H1 (cell line): ENCODE measurements at regions not wholly inside any gene's neighbourhood (a gene's known extent, or its start where the extent isn't known, plus 50 kb on each side); places are given as distances from the start of the nearest gene placed in this dataset.

ENCODE experiments used
- CTCF ChIA-PET: fragments of 300-600 bp; sonication (Branson Sonifier 250); formaldehyde crosslinking; loops from one replicate; lab custom pipeline; 2021; ENCODE audit not compliant: partially characterized antibody; lab: Charles Lee
- POLR2A ChIA-PET: fragments of 300-600 bp; sonication (Branson Sonifier 250); formaldehyde crosslinking; loops from one replicate; lab custom pipeline; 2021; ENCODE audit warnings: inconsistent platforms; ENCODE audit not compliant: partially characterized antibody; lab: Charles Lee
- DNase-seq, 2 experiments: peaks; one replicate each; pipeline versions ENCODE4 v3.0.0 to v3.0.0-alpha.2; 2010 to 2022; ENCODE audit warnings: low spot score in 2 of 2, low read depth in 1 of 2, mixed read lengths in 1 of 2
- FAIRE-seq: peaks from 2 replicates; lab custom pipeline; 2011; peaks lifted over from hg19 to GRCh38; lab: Jason Lieb, UNC
- H2AFZ ChIP-seq: 2 replicates; pipeline ENCODE4 v1.8.1; 2012; ENCODE audit warnings: low read length, inconsistent platforms
- H2AK5ac ChIP-seq: 2 replicates; pipeline ENCODE4 v1.6.1; 2013; ENCODE audit warnings: low read depth, low read length
- H2BK120ac ChIP-seq: replicated peaks from 2 replicates; pipeline ENCODE3; 2013; ENCODE audit warnings: low read depth, low read length, inconsistent platforms
- H2BK12ac ChIP-seq: 2 replicates; pipeline ENCODE4 v1.6.1; 2013; ENCODE audit warnings: low read depth, low read length
- H2BK15ac ChIP-seq: 2 replicates; pipeline ENCODE4 v1.6.1; 2013; ENCODE audit warnings: low read length
- H2BK20ac ChIP-seq: 2 replicates; pipeline ENCODE4 v1.6.1; 2013; ENCODE audit warnings: low read length
- H2BK5ac ChIP-seq: 2 replicates; pipeline ENCODE4 v1.6.1; 2013; ENCODE audit warnings: low read depth, low read length
- H3K14ac ChIP-seq: 2 replicates; pipeline ENCODE4 v1.6.1; 2013; ENCODE audit warnings: inconsistent platforms; ENCODE audit not compliant: insufficient read length
- H3K18ac ChIP-seq: 2 replicates; pipeline ENCODE4 v1.6.1; 2013; ENCODE audit warnings: low read length; ENCODE audit errors: extremely low read depth
- H3K23ac ChIP-seq: 2 replicates; pipeline ENCODE4 v1.6.1; 2013; ENCODE audit warnings: inconsistent platforms; ENCODE audit not compliant: insufficient read length
- H3K23me2 ChIP-seq: 2 replicates; pipeline ENCODE4 v1.6.1; 2013; ENCODE audit warnings: low read depth, low read length
- H3K27ac ChIP-seq: 2 replicates; pipeline ENCODE4 v1.6.1; 2011; ENCODE audit warnings: low read depth, low read length, inconsistent platforms
- H3K27me3 ChIP-seq, 4 experiments: replicated peaks in 1 of 4; 1 replicate in 1 of 4; 2 replicates in 3 of 4; pipeline versions ENCODE4 v1.6.1 to v1.8.1; 2011 to 2013; ENCODE audit warnings: low read length in 3 of 4, mild to moderate bottlenecking in 3 of 4, inconsistent platforms in 2 of 4, mixed read lengths in 2 of 4, moderate library complexity in 1 of 4; ENCODE audit not compliant: control insufficient read depth in 3 of 4, insufficient read depth in 3 of 4; ENCODE audit errors: extremely low read depth in 1 of 4
- H3K36me3 ChIP-seq, 4 experiments: 2 replicates each; pipeline versions ENCODE4 v1.6.1 to v1.8.1; 2011 to 2013; ENCODE audit warnings: mild to moderate bottlenecking in 4 of 4, low read length in 3 of 4, moderate library complexity in 2 of 4, control low read depth in 1 of 4, inconsistent platforms in 1 of 4; ENCODE audit not compliant: insufficient read depth in 4 of 4, control insufficient read depth in 2 of 4
- H3K4ac ChIP-seq: replicated peaks from 2 replicates; pipeline ENCODE3; 2013; ENCODE audit warnings: low read length, low read depth, mixed read lengths, inconsistent platforms; ENCODE audit not compliant: insufficient read length
- H3K4me1 ChIP-seq, 4 experiments: replicated peaks in 1 of 4; 1 replicate in 1 of 4; 2 replicates in 3 of 4; pipeline versions ENCODE4 v1.6.1 to v1.8.1; 2011 to 2013; ENCODE audit warnings: low read length in 3 of 4, inconsistent platforms in 2 of 4, mixed read lengths in 1 of 4; ENCODE audit not compliant: insufficient read depth in 4 of 4, control insufficient read depth in 3 of 4
- H3K4me2 ChIP-seq, 2 experiments: 2 replicates each; pipeline versions ENCODE4 v1.6.1 to v1.8.1; 2011 to 2013; ENCODE audit warnings: low read depth in 2 of 2, low read length in 2 of 2, control low read depth in 1 of 2, inconsistent platforms in 1 of 2, mild to moderate bottlenecking in 1 of 2; ENCODE audit not compliant: insufficient read depth in 1 of 2
- H3K4me3 ChIP-seq, 4 experiments: fragments of 200-600, 300-600 bp in 1 of 4; sonication (generic), shearing (Covaris generic), sonication (Bioruptor Twin) in 1 of 4; 2 replicates each; pipeline versions ENCODE4 v1.5.1 to v1.8.1; 2011 to 2016; ENCODE audit warnings: low read length in 4 of 4, low read depth in 3 of 4, control low read depth in 2 of 4, inconsistent platforms in 2 of 4, mild to moderate bottlenecking in 2 of 4, mixed read lengths in 1 of 4, moderate library complexity in 1 of 4; ENCODE audit not compliant: insufficient read depth in 2 of 4; ENCODE audit errors: extremely low read depth in 1 of 4
- H3K56ac ChIP-seq: replicated peaks from 2 replicates; pipeline ENCODE3; 2013; ENCODE audit warnings: low read depth, mild to moderate bottlenecking, mixed read lengths, low read length, inconsistent platforms; ENCODE audit not compliant: insufficient read length
- H3K79me1 ChIP-seq: 2 replicates; pipeline ENCODE4 v1.6.1; 2013; ENCODE audit warnings: low read depth, low read length, control low read depth
- H3K79me2 ChIP-seq, 2 experiments: 2 replicates each; pipeline versions ENCODE4 v1.6.1 to v1.8.1; 2012 to 2013; ENCODE audit warnings: low read length in 2 of 2, mild to moderate bottlenecking in 2 of 2, inconsistent platforms in 1 of 2; ENCODE audit not compliant: insufficient read depth in 2 of 2, control insufficient read depth in 1 of 2
- H3K9ac ChIP-seq, 4 experiments: replicated peaks in 1 of 4; 1 replicate in 1 of 4; 2 replicates in 3 of 4; pipeline versions ENCODE4 v1.6.1 to v1.8.1; 2011 to 2013; ENCODE audit warnings: low read depth in 3 of 4, low read length in 3 of 4, control low read depth in 2 of 4, mild to moderate bottlenecking in 2 of 4, moderate library complexity in 2 of 4, inconsistent platforms in 1 of 4; ENCODE audit errors: extremely low read depth in 1 of 4
- H3K9me3 ChIP-seq, 2 experiments: 2 replicates each; pipeline versions ENCODE4 v1.6.1 to v1.8.1; 2012 to 2013; ENCODE audit warnings: mild to moderate bottlenecking in 2 of 2, moderate library complexity in 2 of 2, control low read depth in 1 of 2, inconsistent platforms in 1 of 2, low read depth in 1 of 2, low read length in 1 of 2, mixed read lengths in 1 of 2; ENCODE audit not compliant: insufficient read depth in 2 of 2
- H4K20me1 ChIP-seq, 2 experiments: replicated peaks in 1 of 2; 2 replicates each; pipeline versions ENCODE3 to v1.8.1; 2011 to 2013; ENCODE audit warnings: inconsistent platforms in 2 of 2, low read length in 2 of 2, mild to moderate bottlenecking in 1 of 2; ENCODE audit not compliant: insufficient read depth in 2 of 2, control insufficient read depth in 1 of 2
- H4K5ac ChIP-seq: 2 replicates; pipeline ENCODE4 v1.6.1; 2013; ENCODE audit warnings: low read length, low read depth, mixed read lengths, inconsistent platforms; ENCODE audit not compliant: insufficient read length
- H4K8ac ChIP-seq: 2 replicates; pipeline ENCODE4 v1.8.0; 2013; ENCODE audit warnings: mild to moderate bottlenecking, moderate library complexity, low read length, inconsistent platforms; ENCODE audit not compliant: insufficient read depth; ENCODE audit errors: extremely low read depth
- H4K91ac ChIP-seq: replicated peaks from 2 replicates; pipeline ENCODE3; 2013; ENCODE audit warnings: low read length, mixed read lengths, inconsistent platforms; ENCODE audit not compliant: insufficient read length
- ASH2L ChIP-seq: fragments of 200-600, 300-600 bp; sonication (generic); IDR thresholded peaks from one replicate; pipeline ENCODE4 v1.7.1; 2017; ENCODE audit warnings: low read length
- BRCA1 ChIP-seq: IDR thresholded peaks from 2 replicates; pipeline ENCODE4 v1.6.1; 2012; ENCODE audit warnings: low read depth, low read length, improper control_type of control experiment
- CBX8 ChIP-seq: fragments of 300-800, 300-1000 bp; sonication (generic); IDR thresholded peaks from 2 replicates; pipeline ENCODE4 v1.7.1; 2016; ENCODE audit warnings: low read depth, low read length, borderline replicate concordance
- CHD1 ChIP-seq: IDR thresholded peaks from 2 replicates; pipeline ENCODE4 v1.6.1; 2012; ENCODE audit warnings: low read depth, low read length, improper control_type of control experiment
- CTBP2 ChIP-seq: IDR thresholded peaks from 2 replicates; pipeline ENCODE4 v1.7.0; 2011; ENCODE audit warnings: borderline replicate concordance, mild to moderate bottlenecking, moderate library complexity, mixed read lengths, low read length; ENCODE audit not compliant: insufficient read depth, insufficient read length
- GABPA ChIP-seq: IDR thresholded peaks from 2 replicates; pipeline ENCODE4 v1.6.1; 2011; ENCODE audit warnings: mild to moderate bottlenecking, low read length, moderate library complexity, borderline replicate concordance; ENCODE audit not compliant: insufficient read depth
- GTF2F1 ChIP-seq: IDR thresholded peaks from 2 replicates; pipeline ENCODE4 v1.6.1; 2012; ENCODE audit warnings: low read depth, low read length, improper control_type of control experiment, borderline replicate concordance
- KDM1A ChIP-seq: fragments of 200-600, 300-600 bp; sonication (generic); IDR thresholded peaks from 2 replicates; pipeline ENCODE4 v1.7.1; 2016; ENCODE audit warnings: mild to moderate bottlenecking, low read length, borderline replicate concordance
- KDM5A ChIP-seq: fragments of 200-600 bp; IDR thresholded peaks from 2 replicates; pipeline ENCODE4 v1.7.1; 2012; ENCODE audit warnings: mild to moderate bottlenecking, low read length, inconsistent platforms, mixed read lengths
- NANOG ChIP-seq: IDR thresholded peaks from 2 replicates; pipeline ENCODE4 v1.6.1; 2011; ENCODE audit warnings: low read length, low read depth, mild to moderate bottlenecking, inconsistent platforms; ENCODE audit not compliant: insufficient read depth, poor library complexity, severe bottlenecking
- POU5F1 ChIP-seq: IDR thresholded peaks from 2 replicates; pipeline ENCODE4 v1.6.1; 2011; ENCODE audit warnings: low read depth, mild to moderate bottlenecking, low read length, moderate library complexity
- RBBP5 ChIP-seq: IDR thresholded peaks from 2 replicates; pipeline ENCODE4 v1.7.1; 2012; ENCODE audit warnings: low read depth, mild to moderate bottlenecking, inconsistent platforms, low read length, moderate library complexity, borderline replicate concordance
- SIRT6 ChIP-seq: IDR thresholded peaks from one replicate; pipeline ENCODE4 v1.7.1; 2012; ENCODE audit warnings: low read length, inconsistent platforms
- WGBS, 2 experiments: shearing (Covaris generic) in 1 of 2; methylation state at CpG; one replicate each; pipeline versions ENCODE4 v1.1.6 to v1.1.7; 2013 to 2015; ENCODE audit warnings: low lambda C conversion rate in 2 of 2, mixed read lengths in 2 of 2, inconsistent platforms in 1 of 2, low coverage in 1 of 2, missing lambda C conversion rate in 1 of 2; ENCODE audit not compliant: insufficient replicate concordance in 2 of 2, insufficient coverage in 1 of 2, insufficient read length in 1 of 2; ENCODE audit errors: extremely low coverage in 1 of 2, missing lambda C conversion rate in 1 of 2; 5-methylcytosine and 5-hydroxymethylcytosine counted together
- TF ChIP-seq, protein P1 (sequence below): IDR thresholded peaks from 2 replicates; pipeline ENCODE4 v1.6.1; 2012; ENCODE audit warnings: low read length, inconsistent platforms

- no peak overlapping the region for H4K91ac ChIP-seq
- no peaks in the 10 kb centered on the region for H3K4me1 ChIP-seq
- 93% methylated on average over 3 of the region's 3 CpGs; no CpG with 5 or more reads in 1 of the 2 experiments for WGBS, 2 experiments
- no peak overlapping the region for H3K27ac ChIP-seq
- H3K36me3 ChIP-seq, result no peaks in the 10 kb centered on the region
- ChIA-PET CTCF (no interaction called here), POLR2A (no interaction called here)
- H2AK5ac ChIP-seq, result no peak overlapping the region
- H4K8ac ChIP-seq, result no peak overlapping the region
- FAIRE-seq, result no peak
- H3K4ac ChIP-seq, result no peak overlapping the region
- H3K14ac ChIP-seq, result no peak overlapping the region
- H3K27me3 ChIP-seq, result no peaks in the 10 kb centered on the region
- no peak overlapping the region for H2BK12ac ChIP-seq
- H4K5ac ChIP-seq, result no peak overlapping the region
- no peaks in the 10 kb centered on the region for H3K23me2 ChIP-seq
- no peak overlapping the region for H3K4me3 ChIP-seq
- H3K9ac ChIP-seq, result no peak overlapping the region
- no peak overlapping the region for H3K4me2 ChIP-seq
- H2BK15ac ChIP-seq, result no peak overlapping the region
- H3K79me1 ChIP-seq, result no peaks in the 10 kb centered on the region
- H2AFZ ChIP-seq, result no peak overlapping the region; the same call in 1 of the 2 replicates
- H4K20me1 ChIP-seq, result no peaks in the 10 kb centered on the region
- H2BK20ac ChIP-seq, result no peak overlapping the region
- H3K18ac ChIP-seq, result no peak overlapping the region
- no peaks in the 10 kb centered on the region for H3K9me3 ChIP-seq
- H3K56ac ChIP-seq, result no peak overlapping the region
- no peak for DNase-seq
- H2BK120ac ChIP-seq, result no peak overlapping the region
- H3K79me2 ChIP-seq, result no peaks in the 10 kb centered on the region
- H2BK5ac ChIP-seq, result no peak overlapping the region
- H3K23ac ChIP-seq, result no peak overlapping the region
- TF ChIP-seq BRCA1 (no peak), NANOG (no peak), ASH2L (no peak), CHD1 (no peak), KDM5A (no peak), POU5F1 (no peak), CBX8 (no peak), KDM1A (no peak), CTBP2 (no peak), GTF2F1 (no peak), RBBP5 (no peak), SIRT6 (no peak), GABPA (no peak)
- TF ChIP-seq, protein P1, sequence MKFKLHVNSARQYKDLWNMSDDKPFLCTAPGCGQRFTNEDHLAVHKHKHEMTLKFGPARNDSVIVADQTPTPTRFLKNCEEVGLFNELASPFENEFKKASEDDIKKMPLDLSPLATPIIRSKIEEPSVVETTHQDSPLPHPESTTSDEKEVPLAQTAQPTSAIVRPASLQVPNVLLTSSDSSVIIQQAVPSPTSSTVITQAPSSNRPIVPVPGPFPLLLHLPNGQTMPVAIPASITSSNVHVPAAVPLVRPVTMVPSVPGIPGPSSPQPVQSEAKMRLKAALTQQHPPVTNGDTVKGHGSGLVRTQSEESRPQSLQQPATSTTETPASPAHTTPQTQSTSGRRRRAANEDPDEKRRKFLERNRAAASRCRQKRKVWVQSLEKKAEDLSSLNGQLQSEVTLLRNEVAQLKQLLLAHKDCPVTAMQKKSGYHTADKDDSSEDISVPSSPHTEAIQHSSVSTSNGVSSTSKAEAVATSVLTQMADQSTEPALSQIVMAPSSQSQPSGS, result no peak
Measured at GRCh38 chr2:188813315-188813714, 160.9 kb upstream of the COL3A1 start.
